Cardiac fibroblast (primary cell): ENCODE measurements at regions not wholly inside any gene's neighbourhood (a gene's known extent, or its start where the extent isn't known, plus 50 kb on each side); places are given as distances from the start of the nearest gene placed in this dataset.
"Not testable (repeated sequence)": the region's sequence is repeated elsewhere in the genome, so short reads cannot be mapped to it uniquely, and the experiment has no call there.

Experiments
- DNase-seq, 2 donors: peaks; one replicate each; pipeline versions ENCODE4 v3.0.0 to v3.0.0-alpha.2; 2010; ENCODE audit warnings: low read depth in 2 of 2
- H3K4me3 ChIP-seq, 2 donors: replicated peaks in 1 of 2; 1 replicate in 1 of 2; 2 replicates in 1 of 2; pipeline ENCODE4 v1.5.1; 2011; ENCODE audit warnings: low read depth in 2 of 2, low read length in 2 of 2, mild to moderate bottlenecking in 2 of 2, moderate library complexity in 1 of 2
- TF ChIP-seq, protein P1 (sequence below): IDR thresholded peaks from one replicate; pipeline ENCODE4 v1.5.1; 2011; ENCODE audit warnings: low read depth, mild to moderate bottlenecking, low read length, inconsistent platforms

- DNase-seq: no peak
- TF ChIP-seq, protein P1, sequence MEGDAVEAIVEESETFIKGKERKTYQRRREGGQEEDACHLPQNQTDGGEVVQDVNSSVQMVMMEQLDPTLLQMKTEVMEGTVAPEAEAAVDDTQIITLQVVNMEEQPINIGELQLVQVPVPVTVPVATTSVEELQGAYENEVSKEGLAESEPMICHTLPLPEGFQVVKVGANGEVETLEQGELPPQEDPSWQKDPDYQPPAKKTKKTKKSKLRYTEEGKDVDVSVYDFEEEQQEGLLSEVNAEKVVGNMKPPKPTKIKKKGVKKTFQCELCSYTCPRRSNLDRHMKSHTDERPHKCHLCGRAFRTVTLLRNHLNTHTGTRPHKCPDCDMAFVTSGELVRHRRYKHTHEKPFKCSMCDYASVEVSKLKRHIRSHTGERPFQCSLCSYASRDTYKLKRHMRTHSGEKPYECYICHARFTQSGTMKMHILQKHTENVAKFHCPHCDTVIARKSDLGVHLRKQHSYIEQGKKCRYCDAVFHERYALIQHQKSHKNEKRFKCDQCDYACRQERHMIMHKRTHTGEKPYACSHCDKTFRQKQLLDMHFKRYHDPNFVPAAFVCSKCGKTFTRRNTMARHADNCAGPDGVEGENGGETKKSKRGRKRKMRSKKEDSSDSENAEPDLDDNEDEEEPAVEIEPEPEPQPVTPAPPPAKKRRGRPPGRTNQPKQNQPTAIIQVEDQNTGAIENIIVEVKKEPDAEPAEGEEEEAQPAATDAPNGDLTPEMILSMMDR: no peak
Measured at GRCh38 chr3:8156138-8156537, 345.5 kb upstream of the LMCD1 start.

DNA sequence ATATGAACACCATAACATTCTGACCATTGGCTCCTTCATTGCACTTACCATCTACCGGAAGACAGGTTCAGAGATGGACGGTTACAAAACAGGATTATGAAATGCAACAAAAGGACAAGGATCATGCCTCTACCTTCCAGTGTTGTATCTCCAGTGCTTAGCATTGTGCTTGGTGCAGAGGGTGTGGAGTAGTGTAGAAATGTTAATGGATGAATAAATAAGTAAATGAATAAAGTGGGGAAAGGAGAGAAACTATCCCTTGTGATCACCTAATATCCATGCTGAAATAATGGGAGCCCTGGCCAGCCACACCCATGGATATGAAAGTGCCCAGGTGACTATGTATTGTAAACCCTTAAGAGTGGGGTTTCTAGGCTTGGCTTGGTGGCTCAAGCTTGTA, 344.8 kb upstream of the LMCD1 start:
- TF ChIP-seq, protein P1: no peak
- H3K4me3 ChIP-seq: no peak overlapping the region
- DNase-seq: no peak

More at GRCh38 chr3:8156138-8156537, 345.5 kb upstream of the LMCD1 start:
- H3K4me3 ChIP-seq: no peak overlapping the region

GRCh38 chr3:8157640-8158039, 344.0 kb upstream of the LMCD1 start:
- H3K4me3 ChIP-seq: no peak overlapping the region
- TF ChIP-seq, protein P1: no peak
- no peak for DNase-seq

DNA sequence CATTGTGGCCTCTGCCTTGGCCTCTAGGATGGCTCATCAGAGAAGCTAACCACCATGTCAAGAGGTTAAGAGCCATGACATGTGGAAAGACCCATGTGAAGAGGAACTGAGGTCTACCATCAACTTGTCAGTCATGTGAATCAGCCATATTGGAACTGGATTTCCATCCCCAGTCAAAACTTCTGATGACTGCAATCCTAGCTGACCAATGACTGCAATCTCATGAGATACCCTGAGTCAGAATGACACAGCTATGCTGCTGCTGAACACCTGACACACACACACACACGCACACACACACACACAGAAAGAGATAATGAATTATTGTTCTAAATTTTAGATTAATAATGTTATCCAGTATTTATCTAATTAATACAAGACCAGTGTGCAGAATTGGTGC, 337.5 kb upstream of the LMCD1 start:
- TF ChIP-seq, protein P1: no peak
- no peak for DNase-seq
- H3K4me3 ChIP-seq: no peak overlapping the region

DNA sequence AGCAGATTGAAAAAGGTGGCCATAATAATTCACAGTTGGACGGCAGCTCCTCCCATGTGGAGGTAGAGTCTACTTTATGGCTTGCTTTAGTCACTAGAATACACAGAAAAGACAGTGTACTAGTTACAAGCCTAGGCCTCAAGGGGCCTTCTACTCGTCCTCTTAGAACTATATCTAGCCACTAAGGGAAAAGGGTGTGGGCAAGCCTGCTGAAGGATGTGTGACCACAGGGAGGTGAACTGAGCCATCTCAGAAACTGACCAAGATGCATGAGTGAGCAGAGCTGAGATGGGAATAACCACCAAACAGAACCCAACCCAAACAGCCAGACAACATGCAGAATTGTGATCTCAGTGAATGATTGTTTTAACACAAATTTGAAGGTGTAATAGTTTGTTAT, 335.6 kb upstream of the LMCD1 start:
- no peak overlapping the region for H3K4me3 ChIP-seq
- no peak for DNase-seq
- TF ChIP-seq, protein P1: no peak

- no peak overlapping the region for H3K4me3 ChIP-seq
- TF ChIP-seq, protein P1: no peak
- no peak for DNase-seq
Measured at GRCh38 chr3:8170971-8171508, 330.6 kb upstream of the LMCD1 start.

DNA sequence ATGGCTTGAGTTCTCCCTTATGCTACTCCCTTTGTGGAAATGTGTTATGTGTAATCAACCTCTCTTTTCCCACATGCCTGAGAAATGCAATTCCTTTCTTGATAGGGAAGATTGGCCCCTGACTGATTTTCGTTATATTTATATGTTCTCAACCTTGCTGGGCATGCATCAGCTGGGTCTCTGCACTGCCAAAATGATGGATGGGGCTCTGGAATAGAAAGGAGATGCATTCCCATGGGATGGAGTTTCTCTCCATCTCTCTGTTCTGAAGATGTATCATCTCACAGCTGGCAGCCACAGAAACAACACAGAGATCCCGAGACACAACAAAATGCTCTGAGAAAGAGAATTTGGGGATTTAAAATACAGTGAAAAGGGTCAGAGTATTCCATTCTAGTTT, 327.7 kb upstream of the LMCD1 start:
- H3K4me3 ChIP-seq: no peak overlapping the region
- no peak for DNase-seq
- TF ChIP-seq, protein P1: no peak

GRCh38 chr3:8176759-8177483, 324.7 kb upstream of the LMCD1 start:
- H3K4me3 ChIP-seq, DNase-seq: not testable (repeated sequence)

DNA sequence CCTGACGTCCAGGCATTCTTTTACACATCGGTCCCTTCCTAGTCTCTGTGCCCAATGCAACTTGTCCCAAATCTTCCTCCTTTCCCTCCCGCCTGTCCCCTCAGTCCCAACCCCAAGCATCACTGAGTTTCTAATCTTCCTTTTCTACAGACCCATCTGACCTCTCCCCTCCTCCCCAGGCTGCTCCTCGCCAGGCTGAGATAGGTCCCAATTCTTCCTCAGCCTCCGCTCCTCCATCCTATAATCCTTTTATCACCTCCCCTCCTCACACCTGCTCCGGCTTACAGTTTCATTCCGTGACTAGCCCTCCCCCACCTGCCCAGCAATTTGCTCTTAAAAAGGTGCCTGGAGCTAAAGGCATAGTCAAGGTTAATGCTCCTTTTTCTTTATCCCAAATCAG, 323.1 kb upstream of the LMCD1 start:
- not testable (repeated sequence) for DNase-seq, H3K4me3 ChIP-seq
